Eye (tissue), 1 donor: ENCODE measurements at regions not wholly inside any gene's neighbourhood (a gene's known extent, or its start where the extent isn't known, plus 50 kb on each side); places are given as distances from the start of the nearest gene placed in this dataset.
"Not testable (repeated sequence)": the region's sequence is repeated elsewhere in the genome, so short reads cannot be mapped to it uniquely, and the experiment has no call there.

Source experiments
- DNase-seq: peaks from one replicate; pipeline ENCODE4 v3.0.0-alpha.2; 2015

GRCh38 chr5:1963358-1963757 lies 80.6 kb upstream of the IRX4 start:
- no peak for DNase-seq

GRCh38 chr5:1962619-1963355 lies 80.1 kb upstream of the IRX4 start:
- no peak for DNase-seq

- no peak for DNase-seq
These were observed 79.3 kb upstream of the IRX4 start for GRCh38 chr5:1961952-1962595.

GRCh38 chr5:1961304-1961946 lies 78.7 kb upstream of the IRX4 start:
- no peak for DNase-seq

GRCh38 chr5:1960595-1961303 lies 78.0 kb upstream of the IRX4 start:
- no peak for DNase-seq

GRCh38 chr5:1959725-1960581 lies 77.2 kb upstream of the IRX4 start:
- no peak for DNase-seq

- DNase-seq, result no peak
These were observed 76.5 kb upstream of the IRX4 start for GRCh38 chr5:1959231-1959630.

GRCh38 chr5:1958211-1959010 lies 75.7 kb upstream of the IRX4 start:
- no peak for DNase-seq

- no peak for DNase-seq
These were observed 72.9 kb upstream of the IRX4 start for GRCh38 chr5:1955586-1955985.

- not testable (repeated sequence) for DNase-seq
These were observed 71.0 kb upstream of the IRX4 start for GRCh38 chr5:1953710-1954109.

GRCh38 chr5:1952444-1953099 lies 69.8 kb upstream of the IRX4 start:
- no peak for DNase-seq

GRCh38 chr5:1952021-1952420 lies 69.3 kb upstream of the IRX4 start:
- no peak for DNase-seq

- no peak for DNase-seq
These were observed 68.6 kb upstream of the IRX4 start for GRCh38 chr5:1951165-1951816.

GRCh38 chr5:1950708-1951103 lies 68.0 kb upstream of the IRX4 start:
- DNase-seq, result no peak

GRCh38 chr5:1950096-1950707 lies 67.5 kb upstream of the IRX4 start:
- DNase-seq, result no peak

GRCh38 chr5:1949253-1949652 lies 66.5 kb upstream of the IRX4 start:
- no peak for DNase-seq

- DNase-seq, result no peak
These were observed 66.0 kb upstream of the IRX4 start for GRCh38 chr5:1948663-1949191.

GRCh38 chr5:1948111-1948510 lies 65.4 kb upstream of the IRX4 start:
- no peak for DNase-seq

- no peak for DNase-seq
These were observed 64.1 kb upstream of the IRX4 start for GRCh38 chr5:1946776-1947175.

- DNase-seq, result no peak
These were observed 63.5 kb upstream of the IRX4 start for GRCh38 chr5:1946122-1946677.
